Ovary (tissue), 7 donors: ENCODE measurements at regions not wholly inside any gene's neighbourhood (a gene's known extent, or its start where the extent isn't known, plus 50 kb on each side); places are given as distances from the start of the nearest gene placed in this dataset.

ENCODE experiments used
- DNase-seq, 5 donors: peaks; one replicate each; pipeline ENCODE4 v3.0.0-alpha.2; 2019 to 2020
- H3K27ac ChIP-seq, 2 donors: fragments of 200-600 bp; one replicate each; pipeline versions ENCODE4 v1.5.1 to v1.8.0; 2019 to 2022
- H3K27me3 ChIP-seq: fragments of 200-600 bp; one replicate; pipeline ENCODE4 v1.8.0; 2022
- H3K36me3 ChIP-seq: fragments of 200-600 bp; sonication (generic); one replicate; pipeline ENCODE4 v1.5.1; 2019
- H3K4me1 ChIP-seq: one replicate; pipeline ENCODE4 v1.8.1; 2013; ENCODE audit warnings: mild to moderate bottlenecking, moderate library complexity; ENCODE audit not compliant: insufficient read depth
- H3K4me3 ChIP-seq: fragments of 200-600 bp; sonication (generic); one replicate; pipeline ENCODE4 v1.5.1; 2017
- H3K9me3 ChIP-seq, 2 donors: fragments of 200-600 bp in 1 of 2; sonication (generic) in 1 of 2; one replicate each; pipeline versions ENCODE4 v1.5.1 to v1.8.1; 2013 to 2019; ENCODE audit warnings: mild to moderate bottlenecking in 1 of 2, moderate library complexity in 1 of 2
- CTCF ChIP-seq, 3 donors: fragments of 450-650 bp in 2 of 3; fragments of 200-600 bp in 1 of 3; IDR thresholded peaks; one replicate each; pipeline versions ENCODE4 v1.5.1 to v1.8.0; 2016 to 2022; ENCODE audit warnings: antibody characterized with exemption in 3 of 3, mild to moderate bottlenecking in 1 of 3
- EP300 ChIP-seq: sonication (generic); formaldehyde crosslinking; IDR thresholded peaks from one replicate; pipeline ENCODE4 v1.6.1; 2017; ENCODE audit warnings: antibody characterized with exemption
- POLR2A ChIP-seq: fragments of 450-650 bp; IDR thresholded peaks from one replicate; pipeline ENCODE4 v1.6.1; 2017; ENCODE audit warnings: antibody characterized with exemption, mild to moderate bottlenecking, moderate library complexity
- WGBS, 3 donors: extraction: QIAGEN DNeasy Blood & Tissue Kit in 1 of 3; methylation state at CpG; one replicate each; pipeline versions ENCODE4 v1.1.5 to v1.1.7; 2013 to 2017; 5-methylcytosine and 5-hydroxymethylcytosine counted together
- intact Hi-C, 4 donors: fragments of 100-400 bp; cut with DNase I; formaldehyde crosslinking; loops; one replicate each; pipeline versions ENCODE4 v1.11.0 to v1.15.1; 2022 to 2023
- donor health status: DM: no; HTN: no; CAD: no; lungs with moderate emphysema.
- donor health status: DM: no; HTN: no; CAD: no.
- donor health status: Bipolar disorder and iron deficiency.
- donor health status: DM: no; HTN: no; CAD: no.
- donor health status: DM: yes; HTN: yes; CAD: no.

- intact Hi-C loops = no loop called here
- Histone ChIP-seq H3K4me3 (no peak overlapping the region), H3K4me1 (no peaks in the 10 kb centered on the region), H3K27me3 (no peaks in the 10 kb centered on the region), H3K36me3 (no peaks in the 10 kb centered on the region), H3K9me3 (no peaks in the 10 kb centered on the region), H3K27ac (no peak overlapping the region)
- DNase-seq = no peak
- WGBS, 3 donors = 6 to 31% (median 8%) methylated on average over 3 of the region's 3 CpGs
- no peak for TF ChIP-seq EP300
- no peak for TF ChIP-seq CTCF (IDR thresholded peaks at IDR 0.05)
- TF ChIP-seq POLR2A = no peak
Observed at GRCh38 chr5:89436464-89436863, 553.5 kb upstream of the MEF2C start.

GRCh38 chr5:89435347-89435746, 552.4 kb upstream of the MEF2C start:
- Histone ChIP-seq H3K27ac (no peak overlapping the region), H3K4me3 (no peak overlapping the region), H3K27me3 (no peaks in the 10 kb centered on the region), H3K4me1 (no peaks in the 10 kb centered on the region), H3K9me3 (no peaks in the 10 kb centered on the region), H3K36me3 (no peaks in the 10 kb centered on the region)
- DNase-seq = no peak
- intact Hi-C loops = no loop called here
- WGBS, 3 donors = 93 to 94% (median 94%) methylated on average over 4 of the region's 4 CpGs
- TF ChIP-seq CTCF (IDR thresholded peaks at IDR 0.05) (no peak), POLR2A (no peak), EP300 (no peak)

GRCh38 chr5:89428624-89429023, 545.6 kb upstream of the MEF2C start:
- Histone ChIP-seq H3K27me3 (no peaks in the 10 kb centered on the region), H3K4me3 (no peak overlapping the region), H3K36me3 (no peaks in the 10 kb centered on the region), H3K9me3 (no peaks in the 10 kb centered on the region), H3K4me1 (no peaks in the 10 kb centered on the region), H3K27ac (no peak overlapping the region)
- DNase-seq = no peak
- TF ChIP-seq EP300 = no peak
- no peak for TF ChIP-seq CTCF (IDR thresholded peaks at IDR 0.05)
- TF ChIP-seq POLR2A = no peak
- WGBS, 3 donors = 95 to 97% (median 97%) methylated on average over 1 of the region's 1 CpG
- intact Hi-C loops = no loop called here

GRCh38 chr5:89425062-89425461, 542.1 kb upstream of the MEF2C start:
- intact Hi-C loops = no loop called here
- Histone ChIP-seq H3K9me3 (no peaks in the 10 kb centered on the region), H3K27me3 (no peaks in the 10 kb centered on the region), H3K27ac (no peak overlapping the region), H3K4me3 (no peak overlapping the region), H3K4me1 (no peaks in the 10 kb centered on the region), H3K36me3 (no peaks in the 10 kb centered on the region)
- TF ChIP-seq EP300 (no peak), POLR2A (no peak), CTCF (IDR thresholded peaks at IDR 0.05) (no peak)
- DNase-seq = no peak
- 75 to 77% (median 76%) methylated on average over 3 of the region's 3 CpGs for WGBS, 3 donors

GRCh38 chr5:89421035-89421434, 538.1 kb upstream of the MEF2C start:
- DNase-seq = no peak
- no peak for TF ChIP-seq EP300
- TF ChIP-seq POLR2A = no peak
- TF ChIP-seq CTCF (IDR thresholded peaks at IDR 0.05) = no peak
- no peaks in the 10 kb centered on the region for H3K4me1 ChIP-seq
- H3K27me3 ChIP-seq = no peaks in the 10 kb centered on the region
- 17 to 20% (median 18%) methylated on average over 1 of the region's 1 CpG for WGBS, 3 donors
- no peak overlapping the region for H3K4me3 ChIP-seq
- no peak overlapping the region for H3K27ac ChIP-seq
- H3K36me3 ChIP-seq = no peaks in the 10 kb centered on the region
- H3K9me3 ChIP-seq = no peaks in the 10 kb centered on the region
- intact Hi-C loops = no loop called here
